ENCODE measurements at regions not wholly inside any gene's neighbourhood (a gene's known extent, or its start where the extent isn't known, plus 50 kb on each side); places are given as distances from the start of the nearest gene placed in this dataset.

DNA sequence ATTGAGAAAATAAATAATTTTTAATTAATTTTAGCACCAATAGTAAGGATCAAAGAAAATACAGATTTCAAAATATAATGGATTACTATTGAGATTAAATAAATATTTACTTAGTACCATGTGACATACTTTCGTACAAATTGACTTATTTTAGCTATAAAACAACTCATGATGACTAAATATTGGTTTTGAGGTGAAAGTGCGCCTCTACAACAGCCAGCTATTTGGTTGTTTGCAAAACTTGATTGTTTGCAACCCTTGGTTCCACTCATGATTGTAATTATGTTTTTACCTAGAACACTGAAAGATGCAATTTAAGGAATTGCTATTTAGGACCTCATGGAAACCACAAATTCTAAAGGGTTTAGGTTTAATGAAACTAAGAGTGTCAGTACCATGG lies 51.9 kb upstream of the PPM1H start:
- TF ChIP-seq, protein P1, sequence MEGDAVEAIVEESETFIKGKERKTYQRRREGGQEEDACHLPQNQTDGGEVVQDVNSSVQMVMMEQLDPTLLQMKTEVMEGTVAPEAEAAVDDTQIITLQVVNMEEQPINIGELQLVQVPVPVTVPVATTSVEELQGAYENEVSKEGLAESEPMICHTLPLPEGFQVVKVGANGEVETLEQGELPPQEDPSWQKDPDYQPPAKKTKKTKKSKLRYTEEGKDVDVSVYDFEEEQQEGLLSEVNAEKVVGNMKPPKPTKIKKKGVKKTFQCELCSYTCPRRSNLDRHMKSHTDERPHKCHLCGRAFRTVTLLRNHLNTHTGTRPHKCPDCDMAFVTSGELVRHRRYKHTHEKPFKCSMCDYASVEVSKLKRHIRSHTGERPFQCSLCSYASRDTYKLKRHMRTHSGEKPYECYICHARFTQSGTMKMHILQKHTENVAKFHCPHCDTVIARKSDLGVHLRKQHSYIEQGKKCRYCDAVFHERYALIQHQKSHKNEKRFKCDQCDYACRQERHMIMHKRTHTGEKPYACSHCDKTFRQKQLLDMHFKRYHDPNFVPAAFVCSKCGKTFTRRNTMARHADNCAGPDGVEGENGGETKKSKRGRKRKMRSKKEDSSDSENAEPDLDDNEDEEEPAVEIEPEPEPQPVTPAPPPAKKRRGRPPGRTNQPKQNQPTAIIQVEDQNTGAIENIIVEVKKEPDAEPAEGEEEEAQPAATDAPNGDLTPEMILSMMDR (IDR thresholded peaks at IDR 0.05), result no peak
- TF ChIP-seq POLR2A (IDR thresholded peaks at IDR 0.05), result no peak

Measured in esophagus squamous epithelium (tissue), 4 donors.